Ureter (tissue), 1 donor: ENCODE measurements at regions not wholly inside any gene's neighbourhood (a gene's known extent, or its start where the extent isn't known, plus 50 kb on each side); places are given as distances from the start of the nearest gene placed in this dataset.
"Not testable (repeated sequence)": the region's sequence is repeated elsewhere in the genome, so short reads cannot be mapped to it uniquely, and the experiment has no call there.

Experiments used
- DNase-seq: peaks from one replicate; pipeline ENCODE4 v3.0.0-alpha.2; 2020; ENCODE audit warnings: low spot score
- donor health status: DM: yes; HTN: yes; CAD: no.

- not testable (repeated sequence) for DNase-seq
Observed at GRCh38 chr14:106348873-106349540, 822.6 kb downstream of the TMEM121 start.

- DNase-seq, result not testable (repeated sequence)
Observed at GRCh38 chr14:106349678-106350457, 823.5 kb downstream of the TMEM121 start.

DNA sequence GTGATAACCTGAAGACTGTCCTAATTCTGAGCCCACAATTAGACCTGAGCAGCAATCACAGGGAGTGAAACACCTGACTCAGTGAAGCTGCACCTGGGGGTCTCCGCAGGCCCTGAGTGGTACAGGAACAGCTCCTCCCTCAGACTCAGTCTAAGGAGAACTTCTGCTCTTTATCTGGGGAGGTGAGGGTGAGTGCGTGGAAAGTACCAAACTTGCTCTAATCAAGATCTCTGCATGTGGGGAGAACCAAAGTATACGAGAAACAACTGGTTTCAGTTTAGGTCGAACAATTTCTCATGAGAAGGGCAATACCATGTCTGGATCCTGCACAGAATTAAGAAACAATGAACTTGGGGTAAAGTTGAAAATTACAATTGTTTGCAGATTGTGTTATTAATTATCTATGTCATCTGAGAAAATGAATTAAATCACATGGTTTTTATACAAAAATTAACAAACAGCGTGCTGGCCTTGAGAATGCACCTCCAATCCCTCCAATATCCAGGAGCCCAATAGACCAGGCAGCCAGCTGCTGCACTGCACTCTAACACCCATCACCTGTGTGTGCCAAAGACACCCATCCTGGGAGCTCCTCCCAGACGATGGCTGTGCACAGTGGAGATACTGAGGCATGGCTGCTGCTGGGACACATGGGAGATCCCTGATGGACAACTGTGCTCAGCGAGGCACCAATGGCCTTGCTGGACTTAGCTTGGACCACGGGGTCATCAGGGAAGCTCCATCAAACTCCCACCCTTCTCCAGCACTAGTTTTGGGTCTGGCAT lies 828.8 kb downstream of the TMEM121 start:
- not testable (repeated sequence) for DNase-seq

DNA sequence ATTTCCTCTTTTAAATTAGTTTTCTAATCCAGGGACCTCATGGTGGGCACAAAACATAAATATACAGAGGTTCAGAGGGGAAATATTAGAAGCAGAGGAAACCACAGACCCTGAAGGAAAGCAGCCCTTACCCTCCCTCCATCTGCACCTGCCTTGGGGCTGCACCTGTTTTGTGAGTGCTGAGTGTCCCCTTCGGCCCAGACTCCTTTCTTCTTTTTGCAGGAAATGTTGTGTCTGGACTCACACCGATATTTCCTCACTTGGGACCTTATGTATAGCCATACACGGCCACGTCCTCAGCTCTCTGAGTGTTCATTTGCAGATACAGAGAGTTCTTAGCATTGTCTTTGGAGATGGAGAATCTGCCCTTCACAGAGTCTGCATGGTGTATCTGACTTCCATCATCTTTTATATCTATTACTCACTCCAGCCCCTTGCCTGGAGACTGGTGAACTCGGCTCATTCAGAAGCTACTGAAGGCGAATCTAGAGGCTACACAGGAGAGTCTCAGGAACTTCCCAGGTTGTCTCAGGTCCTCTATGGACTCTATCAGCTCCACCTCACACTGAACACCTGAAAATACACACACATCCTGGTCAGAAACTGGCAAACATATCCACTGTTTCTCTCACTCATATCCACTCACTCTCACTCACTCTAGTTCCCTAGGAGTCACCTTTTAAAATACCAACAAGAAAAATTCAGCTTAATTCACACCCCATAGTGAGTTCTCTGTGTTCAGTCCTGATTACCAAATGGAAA lies 829.7 kb downstream of the TMEM121 start:
- DNase-seq, result not testable (repeated sequence)

GRCh38 chr14:106356643-106356930 lies 830.2 kb downstream of the TMEM121 start:
- DNase-seq, result not testable (repeated sequence)

- not testable (repeated sequence) for DNase-seq
Observed at GRCh38 chr14:106359157-106359887, 832.9 kb downstream of the TMEM121 start.

- not testable (repeated sequence) for DNase-seq
Observed at GRCh38 chr14:106365371-106365770, 839.0 kb downstream of the TMEM121 start.

- not testable (repeated sequence) for DNase-seq
Observed at GRCh38 chr14:106365894-106366293, 839.5 kb downstream of the TMEM121 start.

GRCh38 chr14:106366971-106367370 lies 840.6 kb downstream of the TMEM121 start:
- DNase-seq, result not testable (repeated sequence)

DNA sequence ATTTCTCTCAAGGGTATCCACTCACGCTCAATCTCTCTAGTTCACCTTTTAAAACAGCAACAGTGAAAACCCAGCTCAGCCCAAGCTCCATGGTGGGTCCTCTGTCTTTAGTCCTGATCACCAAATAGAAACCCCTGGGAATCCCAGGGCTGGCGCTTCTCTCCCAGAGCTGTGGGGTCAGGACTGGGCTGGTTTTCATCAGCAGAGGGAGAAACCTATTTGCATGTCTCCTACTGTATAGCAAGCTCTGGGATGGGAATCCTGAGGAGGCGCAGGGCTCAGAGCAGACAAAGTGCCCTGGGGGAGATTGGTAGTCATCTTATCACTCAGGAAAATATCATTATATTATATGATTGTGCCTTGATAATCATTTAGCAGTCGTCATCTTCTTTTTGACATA lies 843.1 kb downstream of the TMEM121 start:
- DNase-seq, result not testable (repeated sequence)

- DNase-seq, result peak; percentile 48
Observed at GRCh38 chr14:106372870-106373652, 846.7 kb downstream of the TMEM121 start.

- DNase-seq, result not testable (repeated sequence)
Observed at GRCh38 chr14:106373653-106374110, 847.3 kb downstream of the TMEM121 start.

- no peak for DNase-seq
Observed at GRCh38 chr14:106377432-106377831, 851.0 kb downstream of the TMEM121 start.

GRCh38 chr14:106378191-106378590 lies 851.8 kb downstream of the TMEM121 start:
- DNase-seq, result no peak

DNA sequence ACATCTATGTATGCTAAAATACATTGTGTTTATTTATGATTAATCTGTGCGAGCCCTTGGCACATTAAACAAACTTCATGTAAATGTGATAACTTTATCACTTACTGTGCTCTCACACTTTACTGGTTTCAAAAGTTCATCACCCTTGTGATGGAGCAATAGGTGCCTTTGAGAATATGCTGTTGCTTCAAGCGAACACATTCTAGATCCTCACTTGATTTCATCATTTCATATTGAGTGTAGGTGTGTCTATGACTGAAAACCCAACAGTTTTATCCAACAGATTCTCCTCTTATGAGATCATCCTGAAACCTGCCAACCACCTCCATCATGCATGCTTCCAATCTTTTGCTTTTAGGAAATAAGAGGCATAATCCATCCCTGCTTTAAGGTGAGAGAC lies 854.4 kb downstream of the TMEM121 start:
- DNase-seq, result no peak

DNA sequence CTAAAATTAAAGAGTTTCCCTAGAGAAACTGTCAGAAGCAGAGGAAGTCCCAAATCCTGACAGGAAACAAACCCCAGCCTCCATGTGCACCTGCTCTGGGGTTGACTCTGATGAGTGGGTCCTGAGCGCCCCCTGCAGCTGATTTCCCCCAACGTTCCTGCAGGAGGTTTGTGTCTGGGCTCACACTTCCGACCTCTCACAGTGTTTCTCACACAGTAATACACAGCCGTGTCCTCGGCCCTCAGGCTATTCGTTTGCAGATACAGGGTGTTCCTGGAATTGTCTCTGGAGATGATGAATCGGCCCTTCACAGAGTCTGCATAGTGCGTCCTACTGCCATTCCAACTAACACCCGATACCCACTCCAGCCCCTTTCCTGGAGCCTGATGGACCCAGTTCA lies 862.8 kb downstream of the TMEM121 start:
- not testable (repeated sequence) for DNase-seq

- DNase-seq, result no peak
Observed at GRCh38 chr14:106390401-106390800, 864.0 kb downstream of the TMEM121 start.

DNA sequence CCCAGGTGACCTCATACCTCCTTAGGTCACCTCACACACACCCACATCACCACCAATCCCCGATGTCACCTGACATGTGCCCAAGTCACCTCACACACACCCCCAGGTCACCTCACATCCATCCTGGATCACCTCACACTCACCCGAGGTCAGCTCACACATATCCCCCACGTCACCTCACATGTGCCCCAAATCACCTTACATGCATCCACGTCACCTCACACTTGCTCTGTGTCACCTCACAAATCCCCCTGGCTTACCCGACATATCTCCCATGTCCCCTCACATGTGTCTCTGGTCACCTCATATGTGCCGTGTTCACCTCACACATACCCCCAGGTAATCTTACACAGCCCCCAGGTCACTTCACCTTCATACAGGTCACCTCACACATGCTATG lies 864.6 kb downstream of the TMEM121 start:
- DNase-seq, result no peak

DNA sequence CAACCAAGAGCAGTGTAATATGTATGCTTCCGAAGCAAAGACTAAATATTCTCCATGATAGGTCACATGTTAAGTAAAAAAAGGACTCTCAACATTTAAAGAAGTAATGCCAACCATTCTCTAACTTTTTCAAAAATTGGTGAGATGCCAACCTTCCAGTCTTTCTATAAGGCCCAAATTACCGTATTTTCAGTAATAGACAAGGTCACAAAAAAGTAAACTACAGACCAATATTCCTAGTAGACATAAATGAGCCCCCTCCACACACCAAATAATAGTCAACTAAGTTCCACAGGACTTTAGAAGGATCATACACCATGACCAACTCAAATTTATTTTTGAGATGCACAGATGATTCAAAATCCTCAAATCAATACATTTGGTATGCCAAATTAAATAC lies 867.4 kb downstream of the TMEM121 start:
- DNase-seq, result no peak

GRCh38 chr14:106395456-106396050 lies 869.2 kb downstream of the TMEM121 start:
- no peak for DNase-seq
